Mesothelial cell of epicardium (in vitro differentiated cells): ENCODE measurements at regions not wholly inside any gene's neighbourhood (a gene's known extent, or its start where the extent isn't known, plus 50 kb on each side); places are given as distances from the start of the nearest gene placed in this dataset.

Experiments used
- DNase-seq, 2 experiments: peaks; one replicate each; pipeline ENCODE4 v3.0.0; 2021; ENCODE audit warnings: low spot score in 2 of 2; ENCODE audit not compliant: unreplicated experiment in 2 of 2
- H3K27ac Mint-ChIP-seq: 2 replicates; pipeline ENCODE4 v1.8.0; 2021; ENCODE audit warnings: mixed read lengths
- H3K27me3 Mint-ChIP-seq: 2 replicates; pipeline ENCODE4 v1.8.0; 2021; ENCODE audit warnings: low read depth, mixed read lengths
- H3K36me3 Mint-ChIP-seq: 2 replicates; pipeline ENCODE4 v1.8.0; 2021; ENCODE audit warnings: mixed read lengths
- H3K4me1 Mint-ChIP-seq: 2 replicates; pipeline ENCODE4 v1.8.0; 2021; ENCODE audit warnings: mixed read lengths
- H3K4me3 Mint-ChIP-seq: 2 replicates; pipeline ENCODE4 v1.8.0; 2021; ENCODE audit warnings: mild to moderate bottlenecking, moderate library complexity, mixed read lengths
- H3K9me3 Mint-ChIP-seq: 2 replicates; pipeline ENCODE4 v1.8.0; 2021; ENCODE audit warnings: mixed read lengths
- TF ChIP-seq, protein P1 (sequence below): fragments of 200-600 bp; sonication (generic); IDR thresholded peaks from one replicate; pipeline ENCODE4 v1.5.0; 2021; ENCODE audit warnings: antibody characterized with exemption; ENCODE audit not compliant: unreplicated experiment

DNA sequence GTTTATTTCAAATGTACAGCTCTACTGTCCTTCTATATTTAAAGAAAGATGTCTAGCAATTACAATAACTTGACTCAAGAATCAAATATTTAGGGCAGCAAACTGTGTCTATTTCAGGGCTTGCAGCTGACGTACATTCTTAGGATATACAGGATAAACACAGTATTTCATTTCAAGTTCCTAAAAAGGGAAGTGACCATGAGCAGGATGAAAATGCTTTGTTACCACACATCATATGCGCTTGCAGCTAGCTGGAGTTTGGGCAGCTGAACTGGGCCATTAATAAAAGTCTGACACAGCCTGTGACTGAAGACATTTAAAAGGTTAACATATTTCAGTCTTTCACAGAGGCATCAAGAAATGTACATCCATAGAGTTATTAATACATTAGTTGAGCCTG lies 264.6 kb upstream of the TRIB2 start:
- H3K4me3 Mint-ChIP-seq: no peak overlapping the region
- no peaks in the 10 kb centered on the region for H3K36me3 Mint-ChIP-seq
- peaks cover 8% of the 10 kb centered on the region for H3K9me3 Mint-ChIP-seq
- peaks cover 24% of the 10 kb centered on the region for H3K4me1 Mint-ChIP-seq
- DNase-seq: no peak
- TF ChIP-seq, protein P1, sequence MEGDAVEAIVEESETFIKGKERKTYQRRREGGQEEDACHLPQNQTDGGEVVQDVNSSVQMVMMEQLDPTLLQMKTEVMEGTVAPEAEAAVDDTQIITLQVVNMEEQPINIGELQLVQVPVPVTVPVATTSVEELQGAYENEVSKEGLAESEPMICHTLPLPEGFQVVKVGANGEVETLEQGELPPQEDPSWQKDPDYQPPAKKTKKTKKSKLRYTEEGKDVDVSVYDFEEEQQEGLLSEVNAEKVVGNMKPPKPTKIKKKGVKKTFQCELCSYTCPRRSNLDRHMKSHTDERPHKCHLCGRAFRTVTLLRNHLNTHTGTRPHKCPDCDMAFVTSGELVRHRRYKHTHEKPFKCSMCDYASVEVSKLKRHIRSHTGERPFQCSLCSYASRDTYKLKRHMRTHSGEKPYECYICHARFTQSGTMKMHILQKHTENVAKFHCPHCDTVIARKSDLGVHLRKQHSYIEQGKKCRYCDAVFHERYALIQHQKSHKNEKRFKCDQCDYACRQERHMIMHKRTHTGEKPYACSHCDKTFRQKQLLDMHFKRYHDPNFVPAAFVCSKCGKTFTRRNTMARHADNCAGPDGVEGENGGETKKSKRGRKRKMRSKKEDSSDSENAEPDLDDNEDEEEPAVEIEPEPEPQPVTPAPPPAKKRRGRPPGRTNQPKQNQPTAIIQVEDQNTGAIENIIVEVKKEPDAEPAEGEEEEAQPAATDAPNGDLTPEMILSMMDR: no peak
- no peaks in the 10 kb centered on the region for H3K27me3 Mint-ChIP-seq
- no peak overlapping the region for H3K27ac Mint-ChIP-seq

DNA sequence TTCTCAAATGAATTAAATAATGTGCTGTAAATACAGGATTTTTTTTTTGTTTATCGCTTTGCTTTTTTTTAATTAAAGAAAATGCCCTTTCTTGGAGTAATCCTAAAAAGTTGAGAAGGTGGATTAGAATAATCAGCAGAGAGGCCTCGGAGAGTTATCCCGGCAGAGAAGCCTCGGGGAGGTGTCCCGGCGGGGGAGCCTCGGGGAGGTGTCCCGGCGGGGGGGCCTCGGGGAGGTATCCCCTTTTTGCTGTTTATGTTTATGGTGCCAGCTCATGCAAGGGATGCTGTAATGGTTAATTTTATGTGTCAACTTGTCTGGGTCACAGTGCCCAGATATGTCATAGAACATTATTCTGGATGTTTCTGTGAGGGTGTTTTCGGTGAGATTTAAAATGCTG lies 263.0 kb upstream of the TRIB2 start:
- Mint-ChIP-seq H3K36me3 (no peaks in the 10 kb centered on the region), H3K4me1 (peaks cover 24% of the 10 kb centered on the region), H3K4me3 (no peak overlapping the region), H3K27me3 (no peaks in the 10 kb centered on the region), H3K9me3 (no peaks in the 10 kb centered on the region), H3K27ac (no peak overlapping the region)
- no peak for DNase-seq
- TF ChIP-seq, protein P1: no peak

GRCh38 chr2:12455661-12456060 lies 261.1 kb upstream of the TRIB2 start:
- H3K27ac Mint-ChIP-seq: no peak overlapping the region
- TF ChIP-seq, protein P1: no peak

GRCh38 chr2:12456293-12457106 lies 260.2 kb upstream of the TRIB2 start:
- H3K27me3 Mint-ChIP-seq: no peaks in the 10 kb centered on the region
- H3K36me3 Mint-ChIP-seq: no peaks in the 10 kb centered on the region
- no peak for DNase-seq
- TF ChIP-seq, protein P1: no peak
- H3K27ac Mint-ChIP-seq: peak overlapping the region; percentile 59
- no peak overlapping the region for H3K4me3 Mint-ChIP-seq
- peaks cover 21% of the 10 kb centered on the region for H3K4me1 Mint-ChIP-seq
- H3K9me3 Mint-ChIP-seq: peaks cover 13% of the 10 kb centered on the region

More at GRCh38 chr2:12455661-12456060, 261.1 kb upstream of the TRIB2 start:
- Mint-ChIP-seq H3K4me1 (peaks cover 24% of the 10 kb centered on the region), H3K36me3 (no peaks in the 10 kb centered on the region), H3K4me3 (no peak overlapping the region), H3K27me3 (no peaks in the 10 kb centered on the region), H3K9me3 (peaks cover 6% of the 10 kb centered on the region)
- no peak for DNase-seq

- Mint-ChIP-seq H3K27ac (no peak overlapping the region), H3K36me3 (no peaks in the 10 kb centered on the region), H3K4me1 (peaks cover 10% of the 10 kb centered on the region), H3K4me3 (no peak overlapping the region), H3K9me3 (peaks cover 17% of the 10 kb centered on the region), H3K27me3 (no peaks in the 10 kb centered on the region)
- no peak for DNase-seq
- TF ChIP-seq, protein P1: no peak
These were observed 258.9 kb upstream of the TRIB2 start for GRCh38 chr2:12457831-12458230.

GRCh38 chr2:12463189-12463588 lies 253.5 kb upstream of the TRIB2 start:
- no peaks in the 10 kb centered on the region for H3K4me1 Mint-ChIP-seq
- H3K36me3 Mint-ChIP-seq: no peaks in the 10 kb centered on the region
- no peak overlapping the region for H3K27ac Mint-ChIP-seq
- peaks cover 17% of the 10 kb centered on the region for H3K9me3 Mint-ChIP-seq
- no peaks in the 10 kb centered on the region for H3K27me3 Mint-ChIP-seq
- TF ChIP-seq, protein P1: no peak
- no peak for DNase-seq
- no peak overlapping the region for H3K4me3 Mint-ChIP-seq
